OCI-LY1 (cell line): ENCODE measurements at regions not wholly inside any gene's neighbourhood (a gene's known extent, or its start where the extent isn't known, plus 50 kb on each side); places are given as distances from the start of the nearest gene placed in this dataset.

Experiments used
- EZH2 ChIP-seq: fragments of 200-600 bp; sonication (generic), shearing (Covaris generic); IDR thresholded peaks from 2 replicates; pipeline ENCODE4 v1.8.0; 2017; ENCODE audit warnings: borderline replicate concordance, mixed run types, mild to moderate bottlenecking, antibody characterized with exemption, low read length, moderate library complexity, mixed read lengths
- TF ChIP-seq, protein P1 (sequence below): fragments of 200-600 bp; sonication (generic), shearing (Covaris generic); IDR thresholded peaks from 2 replicates; pipeline ENCODE4 v1.5.1; 2017; ENCODE audit warnings: mild to moderate bottlenecking, antibody characterized with exemption, low read length, moderate library complexity, mixed read lengths

DNA sequence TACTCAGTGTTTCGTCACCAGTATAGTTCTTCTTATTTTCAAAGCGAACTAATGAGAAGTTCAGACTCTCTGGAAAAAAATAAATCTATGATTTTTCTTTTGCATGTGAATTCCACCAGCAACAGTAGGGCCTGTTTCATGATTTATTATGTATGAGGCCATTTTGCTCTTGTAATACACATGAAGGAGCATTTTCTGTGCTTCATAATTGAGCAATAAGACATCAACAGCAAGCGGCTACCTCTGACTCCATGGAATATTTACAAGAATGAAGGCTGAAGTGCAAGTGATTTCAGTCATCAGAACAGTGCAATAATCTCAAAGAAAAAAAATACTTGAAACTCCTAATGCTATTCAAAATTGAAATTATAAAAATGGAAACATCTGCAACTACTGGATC, 282.9 kb upstream of the EDIL3 start:
- TF ChIP-seq, protein P1, sequence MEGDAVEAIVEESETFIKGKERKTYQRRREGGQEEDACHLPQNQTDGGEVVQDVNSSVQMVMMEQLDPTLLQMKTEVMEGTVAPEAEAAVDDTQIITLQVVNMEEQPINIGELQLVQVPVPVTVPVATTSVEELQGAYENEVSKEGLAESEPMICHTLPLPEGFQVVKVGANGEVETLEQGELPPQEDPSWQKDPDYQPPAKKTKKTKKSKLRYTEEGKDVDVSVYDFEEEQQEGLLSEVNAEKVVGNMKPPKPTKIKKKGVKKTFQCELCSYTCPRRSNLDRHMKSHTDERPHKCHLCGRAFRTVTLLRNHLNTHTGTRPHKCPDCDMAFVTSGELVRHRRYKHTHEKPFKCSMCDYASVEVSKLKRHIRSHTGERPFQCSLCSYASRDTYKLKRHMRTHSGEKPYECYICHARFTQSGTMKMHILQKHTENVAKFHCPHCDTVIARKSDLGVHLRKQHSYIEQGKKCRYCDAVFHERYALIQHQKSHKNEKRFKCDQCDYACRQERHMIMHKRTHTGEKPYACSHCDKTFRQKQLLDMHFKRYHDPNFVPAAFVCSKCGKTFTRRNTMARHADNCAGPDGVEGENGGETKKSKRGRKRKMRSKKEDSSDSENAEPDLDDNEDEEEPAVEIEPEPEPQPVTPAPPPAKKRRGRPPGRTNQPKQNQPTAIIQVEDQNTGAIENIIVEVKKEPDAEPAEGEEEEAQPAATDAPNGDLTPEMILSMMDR, result no peak
- TF ChIP-seq EZH2, result no peak
